H1 (cell line): ENCODE measurements at regions not wholly inside any gene's neighbourhood (a gene's known extent, or its start where the extent isn't known, plus 50 kb on each side); places are given as distances from the start of the nearest gene placed in this dataset.

ENCODE experiments used
- CTCF ChIA-PET: fragments of 300-600 bp; sonication (Branson Sonifier 250); formaldehyde crosslinking; loops from one replicate; lab custom pipeline; 2021; ENCODE audit not compliant: partially characterized antibody; lab: Charles Lee
- POLR2A ChIA-PET: fragments of 300-600 bp; sonication (Branson Sonifier 250); formaldehyde crosslinking; loops from one replicate; lab custom pipeline; 2021; ENCODE audit warnings: inconsistent platforms; ENCODE audit not compliant: partially characterized antibody; lab: Charles Lee
- DNase-seq, 2 experiments: peaks; one replicate each; pipeline versions ENCODE4 v3.0.0 to v3.0.0-alpha.2; 2010 to 2022; ENCODE audit warnings: low spot score in 2 of 2, low read depth in 1 of 2, mixed read lengths in 1 of 2
- FAIRE-seq: peaks from 2 replicates; lab custom pipeline; 2011; peaks lifted over from hg19 to GRCh38; lab: Jason Lieb, UNC
- H2AFZ ChIP-seq: 2 replicates; pipeline ENCODE4 v1.8.1; 2012; ENCODE audit warnings: low read length, inconsistent platforms
- H2AK5ac ChIP-seq: 2 replicates; pipeline ENCODE4 v1.6.1; 2013; ENCODE audit warnings: low read depth, low read length
- H2BK120ac ChIP-seq: replicated peaks from 2 replicates; pipeline ENCODE3; 2013; ENCODE audit warnings: low read depth, low read length, inconsistent platforms
- H2BK12ac ChIP-seq: 2 replicates; pipeline ENCODE4 v1.6.1; 2013; ENCODE audit warnings: low read depth, low read length
- H2BK15ac ChIP-seq: 2 replicates; pipeline ENCODE4 v1.6.1; 2013; ENCODE audit warnings: low read length
- H2BK20ac ChIP-seq: 2 replicates; pipeline ENCODE4 v1.6.1; 2013; ENCODE audit warnings: low read length
- H2BK5ac ChIP-seq: 2 replicates; pipeline ENCODE4 v1.6.1; 2013; ENCODE audit warnings: low read depth, low read length
- H3K14ac ChIP-seq: 2 replicates; pipeline ENCODE4 v1.6.1; 2013; ENCODE audit warnings: inconsistent platforms; ENCODE audit not compliant: insufficient read length
- H3K18ac ChIP-seq: 2 replicates; pipeline ENCODE4 v1.6.1; 2013; ENCODE audit warnings: low read length; ENCODE audit errors: extremely low read depth
- H3K23ac ChIP-seq: 2 replicates; pipeline ENCODE4 v1.6.1; 2013; ENCODE audit warnings: inconsistent platforms; ENCODE audit not compliant: insufficient read length
- H3K23me2 ChIP-seq: 2 replicates; pipeline ENCODE4 v1.6.1; 2013; ENCODE audit warnings: low read depth, low read length
- H3K27ac ChIP-seq: 2 replicates; pipeline ENCODE4 v1.6.1; 2011; ENCODE audit warnings: low read depth, low read length, inconsistent platforms
- H3K27me3 ChIP-seq, 4 experiments: replicated peaks in 1 of 4; 1 replicate in 1 of 4; 2 replicates in 3 of 4; pipeline versions ENCODE4 v1.6.1 to v1.8.1; 2011 to 2013; ENCODE audit warnings: low read length in 3 of 4, mild to moderate bottlenecking in 3 of 4, inconsistent platforms in 2 of 4, mixed read lengths in 2 of 4, moderate library complexity in 1 of 4; ENCODE audit not compliant: control insufficient read depth in 3 of 4, insufficient read depth in 3 of 4; ENCODE audit errors: extremely low read depth in 1 of 4
- H3K36me3 ChIP-seq, 4 experiments: 2 replicates each; pipeline versions ENCODE4 v1.6.1 to v1.8.1; 2011 to 2013; ENCODE audit warnings: mild to moderate bottlenecking in 4 of 4, low read length in 3 of 4, moderate library complexity in 2 of 4, control low read depth in 1 of 4, inconsistent platforms in 1 of 4; ENCODE audit not compliant: insufficient read depth in 4 of 4, control insufficient read depth in 2 of 4
- H3K4ac ChIP-seq: replicated peaks from 2 replicates; pipeline ENCODE3; 2013; ENCODE audit warnings: low read length, low read depth, mixed read lengths, inconsistent platforms; ENCODE audit not compliant: insufficient read length
- H3K4me1 ChIP-seq, 4 experiments: replicated peaks in 1 of 4; 1 replicate in 1 of 4; 2 replicates in 3 of 4; pipeline versions ENCODE4 v1.6.1 to v1.8.1; 2011 to 2013; ENCODE audit warnings: low read length in 3 of 4, inconsistent platforms in 2 of 4, mixed read lengths in 1 of 4; ENCODE audit not compliant: insufficient read depth in 4 of 4, control insufficient read depth in 3 of 4
- H3K4me2 ChIP-seq, 2 experiments: 2 replicates each; pipeline versions ENCODE4 v1.6.1 to v1.8.1; 2011 to 2013; ENCODE audit warnings: low read depth in 2 of 2, low read length in 2 of 2, control low read depth in 1 of 2, inconsistent platforms in 1 of 2, mild to moderate bottlenecking in 1 of 2; ENCODE audit not compliant: insufficient read depth in 1 of 2
- H3K4me3 ChIP-seq, 4 experiments: fragments of 200-600, 300-600 bp in 1 of 4; sonication (generic), shearing (Covaris generic), sonication (Bioruptor Twin) in 1 of 4; 2 replicates each; pipeline versions ENCODE4 v1.5.1 to v1.8.1; 2011 to 2016; ENCODE audit warnings: low read length in 4 of 4, low read depth in 3 of 4, control low read depth in 2 of 4, inconsistent platforms in 2 of 4, mild to moderate bottlenecking in 2 of 4, mixed read lengths in 1 of 4, moderate library complexity in 1 of 4; ENCODE audit not compliant: insufficient read depth in 2 of 4; ENCODE audit errors: extremely low read depth in 1 of 4
- H3K56ac ChIP-seq: replicated peaks from 2 replicates; pipeline ENCODE3; 2013; ENCODE audit warnings: low read depth, mild to moderate bottlenecking, mixed read lengths, low read length, inconsistent platforms; ENCODE audit not compliant: insufficient read length
- H3K79me1 ChIP-seq: 2 replicates; pipeline ENCODE4 v1.6.1; 2013; ENCODE audit warnings: low read depth, low read length, control low read depth
- H3K79me2 ChIP-seq, 2 experiments: 2 replicates each; pipeline versions ENCODE4 v1.6.1 to v1.8.1; 2012 to 2013; ENCODE audit warnings: low read length in 2 of 2, mild to moderate bottlenecking in 2 of 2, inconsistent platforms in 1 of 2; ENCODE audit not compliant: insufficient read depth in 2 of 2, control insufficient read depth in 1 of 2
- H3K9ac ChIP-seq, 4 experiments: replicated peaks in 1 of 4; 1 replicate in 1 of 4; 2 replicates in 3 of 4; pipeline versions ENCODE4 v1.6.1 to v1.8.1; 2011 to 2013; ENCODE audit warnings: low read depth in 3 of 4, low read length in 3 of 4, control low read depth in 2 of 4, mild to moderate bottlenecking in 2 of 4, moderate library complexity in 2 of 4, inconsistent platforms in 1 of 4; ENCODE audit errors: extremely low read depth in 1 of 4
- H3K9me3 ChIP-seq, 2 experiments: 2 replicates each; pipeline versions ENCODE4 v1.6.1 to v1.8.1; 2012 to 2013; ENCODE audit warnings: mild to moderate bottlenecking in 2 of 2, moderate library complexity in 2 of 2, control low read depth in 1 of 2, inconsistent platforms in 1 of 2, low read depth in 1 of 2, low read length in 1 of 2, mixed read lengths in 1 of 2; ENCODE audit not compliant: insufficient read depth in 2 of 2
- H4K20me1 ChIP-seq, 2 experiments: replicated peaks in 1 of 2; 2 replicates each; pipeline versions ENCODE3 to v1.8.1; 2011 to 2013; ENCODE audit warnings: inconsistent platforms in 2 of 2, low read length in 2 of 2, mild to moderate bottlenecking in 1 of 2; ENCODE audit not compliant: insufficient read depth in 2 of 2, control insufficient read depth in 1 of 2
- H4K5ac ChIP-seq: 2 replicates; pipeline ENCODE4 v1.6.1; 2013; ENCODE audit warnings: low read length, low read depth, mixed read lengths, inconsistent platforms; ENCODE audit not compliant: insufficient read length
- H4K8ac ChIP-seq: 2 replicates; pipeline ENCODE4 v1.8.0; 2013; ENCODE audit warnings: mild to moderate bottlenecking, moderate library complexity, low read length, inconsistent platforms; ENCODE audit not compliant: insufficient read depth; ENCODE audit errors: extremely low read depth
- H4K91ac ChIP-seq: replicated peaks from 2 replicates; pipeline ENCODE3; 2013; ENCODE audit warnings: low read length, mixed read lengths, inconsistent platforms; ENCODE audit not compliant: insufficient read length
- CTBP2 ChIP-seq: IDR thresholded peaks from 2 replicates; pipeline ENCODE4 v1.7.0; 2011; ENCODE audit warnings: borderline replicate concordance, mild to moderate bottlenecking, moderate library complexity, mixed read lengths, low read length; ENCODE audit not compliant: insufficient read depth, insufficient read length
- EGR1 ChIP-seq: IDR thresholded peaks from 2 replicates; pipeline ENCODE4 v1.6.1; 2011; ENCODE audit warnings: low read depth, low read length, borderline replicate concordance
- GABPA ChIP-seq: IDR thresholded peaks from 2 replicates; pipeline ENCODE4 v1.6.1; 2011; ENCODE audit warnings: mild to moderate bottlenecking, low read length, moderate library complexity, borderline replicate concordance; ENCODE audit not compliant: insufficient read depth
- NRF1 ChIP-seq: IDR thresholded peaks from 2 replicates; pipeline ENCODE4 v1.6.1; 2011; ENCODE audit warnings: mild to moderate bottlenecking, low read depth, low read length, improper control_type of control experiment
- PHF8 ChIP-seq: fragments of 200-600 bp; sonication (generic); conservative IDR thresholded peaks from 2 replicates; pipeline ENCODE4 v1.7.1; 2012; ENCODE audit warnings: low read depth, mild to moderate bottlenecking, inconsistent platforms, low read length, moderate library complexity
- RNF2 ChIP-seq: fragments of 200-900, 300-1000 bp; sonication (generic); IDR thresholded peaks from 2 replicates; pipeline ENCODE4 v1.7.1; 2016; ENCODE audit warnings: borderline replicate concordance, low read depth, mild to moderate bottlenecking, antibody characterized with exemption, low read length; ENCODE audit not compliant: poor library complexity, severe bottlenecking; ENCODE audit errors: missing control alignments
- SAP30 ChIP-seq: fragments of 300-600 bp; sonication (generic); IDR thresholded peaks from 2 replicates; pipeline ENCODE4 v1.7.1; 2012; ENCODE audit warnings: low read length, moderate library complexity, mild to moderate bottlenecking, inconsistent platforms; ENCODE audit not compliant: insufficient read depth, insufficient replicate concordance
- SIN3A ChIP-seq, 2 experiments: IDR thresholded peaks in 1 of 2; conservative IDR thresholded peaks in 1 of 2; 2 replicates each; pipeline ENCODE4 v1.6.1; 2011 to 2012; ENCODE audit warnings: low read length in 2 of 2, improper control_type of control experiment in 1 of 2, low read depth in 1 of 2, mild to moderate bottlenecking in 1 of 2
- SIX5 ChIP-seq: IDR thresholded peaks from 2 replicates; pipeline ENCODE4 v1.6.1; 2011; ENCODE audit warnings: mild to moderate bottlenecking, low read depth, low read length
- SP2 ChIP-seq: IDR thresholded peaks from 2 replicates; pipeline ENCODE4 v1.6.1; 2012; ENCODE audit warnings: mild to moderate bottlenecking, low read length, inconsistent platforms
- WGBS, 2 experiments: shearing (Covaris generic) in 1 of 2; methylation state at CpG; one replicate each; pipeline versions ENCODE4 v1.1.6 to v1.1.7; 2013 to 2015; ENCODE audit warnings: low lambda C conversion rate in 2 of 2, mixed read lengths in 2 of 2, inconsistent platforms in 1 of 2, low coverage in 1 of 2, missing lambda C conversion rate in 1 of 2; ENCODE audit not compliant: insufficient replicate concordance in 2 of 2, insufficient coverage in 1 of 2, insufficient read length in 1 of 2; ENCODE audit errors: extremely low coverage in 1 of 2, missing lambda C conversion rate in 1 of 2; 5-methylcytosine and 5-hydroxymethylcytosine counted together
- TF ChIP-seq, protein P1 (sequence below): IDR thresholded peaks from 2 replicates; pipeline ENCODE4 v1.6.1; 2011; ENCODE audit warnings: low read depth, mild to moderate bottlenecking, low read length; ENCODE audit not compliant: insufficient read depth

DNA sequence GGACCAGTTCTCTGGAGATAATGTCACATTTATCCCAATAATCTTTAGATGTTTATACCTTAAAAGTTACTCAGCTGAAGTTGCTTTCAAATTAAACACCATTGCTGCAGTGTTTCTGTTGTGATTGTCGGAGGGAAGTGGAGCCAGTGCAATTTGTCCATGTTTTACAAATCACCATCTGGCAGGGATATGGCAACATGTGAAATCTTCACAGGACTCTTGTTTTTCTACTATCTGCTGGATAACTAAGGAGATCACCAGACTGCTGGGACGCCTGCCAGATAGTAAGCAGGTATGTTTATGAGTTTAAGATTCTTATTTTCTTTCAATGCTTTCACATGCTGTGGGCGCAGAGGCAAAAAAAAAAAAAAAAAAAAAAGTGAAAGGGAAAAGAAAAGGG lies 100.3 kb upstream of the SOX5 start:
- H2BK15ac ChIP-seq = no peak overlapping the region
- H2AK5ac ChIP-seq = no peak overlapping the region
- 96% methylated on average over 2 of the region's 3 CpGs; no CpG with 5 or more reads in 1 of the 2 experiments for WGBS, 2 experiments
- no peak overlapping the region for H3K14ac ChIP-seq
- H3K18ac ChIP-seq = no peak overlapping the region
- H3K27ac ChIP-seq = no peak overlapping the region
- H2BK5ac ChIP-seq = no peak overlapping the region
- no peak overlapping the region for H2BK120ac ChIP-seq
- no peak overlapping the region for H4K91ac ChIP-seq
- POLR2A ChIA-PET = no interaction called here
- no peaks in the 10 kb centered on the region for H3K79me2 ChIP-seq
- H3K9ac ChIP-seq = no peak overlapping the region
- peaks cover 0 to 7% of the 10 kb centered on the region in 2 experiments; a peak in 1 of 4 replicates for H3K9me3 ChIP-seq
- no peaks in the 10 kb centered on the region for H3K36me3 ChIP-seq
- no peak overlapping the region for H4K8ac ChIP-seq
- H3K23me2 ChIP-seq = no peaks in the 10 kb centered on the region
- H3K79me1 ChIP-seq = no peaks in the 10 kb centered on the region
- CTCF ChIA-PET = no interaction called here
- H3K4me1 ChIP-seq = no peaks in the 10 kb centered on the region
- H3K56ac ChIP-seq = no peak overlapping the region
- no peak overlapping the region for H2BK20ac ChIP-seq
- H2BK12ac ChIP-seq = no peak overlapping the region
- FAIRE-seq (no peak), DNase-seq (no peak)
- no peak overlapping the region for H3K4me3 ChIP-seq
- H2AFZ ChIP-seq = no peak overlapping the region
- peaks cover 0 to 1% (median 0%) of the 10 kb centered on the region in 4 experiments; a peak in 1 of 7 replicates for H3K27me3 ChIP-seq
- no peak overlapping the region for H3K23ac ChIP-seq
- no peak overlapping the region for H3K4me2 ChIP-seq
- H4K20me1 ChIP-seq = no peaks in the 10 kb centered on the region
- no peak overlapping the region for H3K4ac ChIP-seq
- H4K5ac ChIP-seq = no peak overlapping the region
- TF ChIP-seq CTBP2 (no peak), SP2 (no peak), SIN3A (conservative IDR thresholded peaks at IDR 0.05 in 1 of 2, IDR thresholded peaks at IDR 0.05 in 1 of 2; ENCODE audit: low read depth in 1 of 2, low read length in 2 of 2) (no peak), PHF8 (no peak), RNF2 (no peak), GABPA (no peak), NRF1 (no peak), SAP30 (no peak), EGR1 (no peak), SIX5 (no peak)
- TF ChIP-seq, protein P1, sequence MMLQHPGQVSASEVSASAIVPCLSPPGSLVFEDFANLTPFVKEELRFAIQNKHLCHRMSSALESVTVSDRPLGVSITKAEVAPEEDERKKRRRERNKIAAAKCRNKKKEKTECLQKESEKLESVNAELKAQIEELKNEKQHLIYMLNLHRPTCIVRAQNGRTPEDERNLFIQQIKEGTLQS = no peak
- TF ChIP-seq, all 59 proteins: peak for 0
